Stimulated activated CD4-positive, alpha-beta T cell treated with anti-CD3 and anti-CD28 coated beads, Interleukin-1b, Interleukin-23, amount 100 ng/mL, for 48 hours (primary cell): ENCODE measurements at regions not wholly inside any gene's neighbourhood (a gene's known extent, or its start where the extent isn't known, plus 50 kb on each side); places are given as distances from the start of the nearest gene placed in this dataset.
"Not testable (repeated sequence)": the region's sequence is repeated elsewhere in the genome, so short reads cannot be mapped to it uniquely, and the experiment has no call there.

Experiments used
- DNase-seq: peaks from one replicate; pipeline ENCODE4 v3.0.0-alpha.2; 2020

DNA sequence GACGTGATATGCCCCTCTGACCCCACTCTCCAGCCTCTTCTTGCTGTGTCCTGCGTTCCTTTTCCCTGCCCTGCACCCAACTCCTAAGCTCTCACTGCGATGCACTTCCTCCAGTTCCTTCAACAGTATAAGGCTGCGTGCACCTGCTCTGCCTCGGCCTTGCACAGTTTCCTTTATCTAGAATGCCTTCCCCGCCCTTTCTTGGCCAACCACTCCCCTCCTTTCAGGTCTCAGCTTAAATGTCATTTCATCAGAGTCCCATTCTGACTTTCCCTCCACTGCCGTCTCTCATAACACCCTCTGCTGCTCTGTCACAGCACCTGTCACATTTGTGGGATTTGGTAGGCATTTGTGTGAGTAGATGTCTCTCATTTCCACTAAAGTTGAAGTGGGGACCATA, 58.4 kb upstream of the NEIL3 start:
- peak; percentile 13 for DNase-seq

DNA sequence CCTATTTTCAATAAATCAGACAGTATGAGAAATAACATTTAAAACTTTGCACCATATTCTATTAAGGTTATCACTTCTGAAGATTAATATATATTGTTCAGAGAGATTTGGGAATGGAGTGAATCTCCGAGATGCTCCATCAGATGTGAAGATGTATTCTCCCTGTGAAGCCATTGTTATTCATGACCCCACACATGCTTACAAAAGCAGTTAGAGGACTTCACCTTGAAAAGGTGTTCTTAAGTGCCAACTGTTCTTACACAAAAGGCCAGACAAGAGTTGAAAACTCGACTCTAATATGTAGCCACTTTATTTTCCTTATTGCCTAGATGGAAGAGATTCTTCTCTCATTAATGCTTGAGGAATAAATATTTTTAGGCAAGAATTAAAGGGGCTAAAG, 54.3 kb upstream of the NEIL3 start:
- DNase-seq = no peak

DNA sequence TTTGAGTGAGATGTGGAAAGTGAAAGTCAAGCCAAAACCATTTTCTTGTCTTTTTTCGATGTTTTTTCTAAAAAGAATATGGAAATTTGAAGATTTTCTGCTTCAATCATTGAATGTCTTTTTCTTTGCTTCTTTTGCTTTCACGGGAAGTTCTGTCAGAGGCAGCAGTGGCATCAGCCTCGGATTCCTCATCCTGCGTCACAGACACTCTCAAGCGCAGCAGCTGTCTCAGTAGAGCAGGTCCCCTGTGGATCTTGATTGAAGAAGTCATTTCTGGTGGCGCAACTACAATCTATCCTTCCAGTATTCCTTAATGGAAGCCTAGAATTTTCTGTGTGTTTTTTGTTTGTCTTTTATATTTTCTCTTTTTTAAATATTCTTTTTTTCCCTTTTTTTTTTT, 52.7 kb upstream of the NEIL3 start:
- no peak for DNase-seq

DNA sequence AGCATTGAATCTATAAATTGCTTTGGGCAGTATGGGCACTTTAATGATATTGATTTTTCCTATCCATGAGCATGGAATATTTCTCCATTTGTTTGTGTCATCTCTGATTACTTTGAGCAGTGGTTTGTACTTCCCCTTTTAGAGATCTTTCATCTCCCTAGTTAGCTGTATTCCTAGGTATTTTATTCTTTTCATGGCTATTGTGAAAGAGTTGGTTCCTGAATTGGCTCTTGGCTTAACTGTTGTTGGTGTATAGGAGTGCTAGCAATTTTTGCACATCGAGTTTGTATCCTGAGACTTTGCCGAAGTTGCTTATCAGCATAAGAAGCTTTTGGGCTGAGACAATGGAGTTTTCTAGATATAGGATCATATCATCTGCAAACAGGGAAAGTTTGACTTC, 50.2 kb upstream of the NEIL3 start:
- DNase-seq = not testable (repeated sequence)
